ENCODE measurements at regions not wholly inside any gene's neighbourhood (a gene's known extent, or its start where the extent isn't known, plus 50 kb on each side); places are given as distances from the start of the nearest gene placed in this dataset.

GRCh38 chr7:18109762-18110161 is 82.1 kb upstream of the PRPS1L1 start:
- Histone ChIP-seq H3K27me3 (no peaks in the 10 kb centered on the region), H3K4me1 (no peaks in the 10 kb centered on the region), H3K9me3 (no peaks in the 10 kb centered on the region), H3K36me3 (no peaks in the 10 kb centered on the region), H3K4me3 (no peak overlapping the region), H3K27ac (no peak overlapping the region)
- WGBS (ENCODE audit: insufficient coverage, low coverage, low lambda C conversion rate, missing lambda C conversion rate): 50% methylated on average over 1 of the region's 1 CpG
- no peak for ATAC-seq
- TF ChIP-seq CTCF (IDR thresholded peaks at IDR 0.05) (no peak), POLR2A (IDR thresholded peaks at IDR 0.05) (no peak)
- no peak for DNase-seq
- intact Hi-C loops (cut with DNase I): no loop called here

- Histone ChIP-seq H3K27ac (no peak overlapping the region), H3K4me3 (no peak overlapping the region), H3K4me1 (no peaks in the 10 kb centered on the region), H3K36me3 (no peaks in the 10 kb centered on the region), H3K9me3 (no peaks in the 10 kb centered on the region), H3K27me3 (no peaks in the 10 kb centered on the region)
- ATAC-seq (no peak), DNase-seq (no peak)
- intact Hi-C loops (cut with DNase I): no loop called here
- 100% methylated on average over 1 of the region's 1 CpG for WGBS (ENCODE audit: insufficient coverage, low coverage, low lambda C conversion rate, missing lambda C conversion rate)
- TF ChIP-seq POLR2A (IDR thresholded peaks at IDR 0.05) (no peak), CTCF (IDR thresholded peaks at IDR 0.05) (no peak)
Measured at GRCh38 chr7:18116661-18117060, 89.0 kb upstream of the PRPS1L1 start.

GRCh38 chr7:18117482-18117881 is 89.8 kb upstream of the PRPS1L1 start:
- Histone ChIP-seq H3K4me1 (no peaks in the 10 kb centered on the region), H3K27ac (no peak overlapping the region), H3K9me3 (no peaks in the 10 kb centered on the region), H3K36me3 (no peaks in the 10 kb centered on the region), H3K4me3 (no peak overlapping the region), H3K27me3 (no peaks in the 10 kb centered on the region)
- intact Hi-C loops (cut with DNase I): no loop called here
- WGBS (ENCODE audit: insufficient coverage, low coverage, low lambda C conversion rate, missing lambda C conversion rate): 63% methylated on average over 3 of the region's 3 CpGs
- no peak for DNase-seq
- TF ChIP-seq POLR2A (IDR thresholded peaks at IDR 0.05) (no peak), CTCF (IDR thresholded peaks at IDR 0.05) (no peak)
- no peak for ATAC-seq

GRCh38 chr7:18119985-18120384 is 92.3 kb upstream of the PRPS1L1 start:
- TF ChIP-seq CTCF (IDR thresholded peaks at IDR 0.05) (no peak), POLR2A (IDR thresholded peaks at IDR 0.05) (no peak)
- no peak overlapping the region for H3K27ac ChIP-seq
- no peaks in the 10 kb centered on the region for H3K4me1 ChIP-seq
- no peaks in the 10 kb centered on the region for H3K36me3 ChIP-seq
- intact Hi-C loops (cut with DNase I): no loop called here
- H3K9me3 ChIP-seq: no peaks in the 10 kb centered on the region
- ATAC-seq (no peak), DNase-seq (no peak)
- no peaks in the 10 kb centered on the region for H3K27me3 ChIP-seq
- no peak overlapping the region for H3K4me3 ChIP-seq

- WGBS (ENCODE audit: insufficient coverage, low coverage, low lambda C conversion rate, missing lambda C conversion rate): 67% methylated on average over 1 of the region's 2 CpGs
- Histone ChIP-seq H3K27me3 (no peaks in the 10 kb centered on the region), H3K4me3 (no peak overlapping the region), H3K9me3 (no peaks in the 10 kb centered on the region), H3K4me1 (no peaks in the 10 kb centered on the region), H3K36me3 (no peaks in the 10 kb centered on the region), H3K27ac (no peak overlapping the region)
- no peak for ATAC-seq
- TF ChIP-seq POLR2A (IDR thresholded peaks at IDR 0.05): no peak
- TF ChIP-seq CTCF (IDR thresholded peaks at IDR 0.05): no peak
- intact Hi-C loops (cut with DNase I): no loop called here
- DNase-seq: no peak
Measured at GRCh38 chr7:18123508-18124239, 96.0 kb upstream of the PRPS1L1 start.

All from right lobe of liver (tissue), 6 donors.